HepG2 (cell line): ENCODE measurements at regions not wholly inside any gene's neighbourhood (a gene's known extent, or its start where the extent isn't known, plus 50 kb on each side); places are given as distances from the start of the nearest gene placed in this dataset.

ENCODE experiments used
- ATAC-seq: fragments of 200-7000 bp; cut with Tn5 transposase; 3 replicates; pipeline ENCODE4 v1.9.1; 2020; ENCODE audit warnings: mild to moderate bottlenecking, moderate library complexity
- BruUV-seq: library from RNA; stranded (reverse); fragments of 400-500 nt; replicated peaks from 2 replicates; lab custom pipeline; 2021; lab: Mats Ljungman, UMichigan
- CTCF ChIA-PET: fragments of 300-600 bp; formaldehyde crosslinking; extraction: SDS; loops from one replicate; lab custom pipeline; 2021; ENCODE audit warnings: low total read pairs, inconsistent platforms, low intra/inter-chr PET ratio; lab: Yijun Ruan, JAX
- POLR2A ChIA-PET: fragments of 350-600 bp; sonication (Branson Sonifier 250); formaldehyde crosslinking; loops from one replicate; lab custom pipeline; 2020; ENCODE audit warnings: antibody characterized with exemption, inconsistent platforms; lab: Yijun Ruan, JAX
- DNase-seq: peaks from one replicate; pipeline ENCODE4 v3.0.0-alpha.2; 2015; ENCODE audit warnings: low spot score
- FAIRE-seq: peaks from 3 replicates; lab custom pipeline; 2011; peaks lifted over from hg19 to GRCh38; lab: Jason Lieb, UNC
- H2AFZ ChIP-seq: one replicate; pipeline ENCODE4 v1.6.1; 2011; ENCODE audit warnings: low read length, inconsistent platforms
- H3K27ac ChIP-seq: fragments of 300-600 bp; 3 replicates; pipeline ENCODE4 v1.8.0; 2011; ENCODE audit warnings: mixed run types, mild to moderate bottlenecking, mixed read lengths, low read length, inconsistent platforms; ENCODE audit not compliant: insufficient read depth; ENCODE audit errors: extremely low read length
- H3K27me3 ChIP-seq, 2 experiments: fragments of 200-600 bp in 1 of 2; 2 replicates in 1 of 2; 3 replicates in 1 of 2; pipeline versions ENCODE4 v1.6.0 to v1.8.0; 2011; ENCODE audit warnings: low read length in 2 of 2, mild to moderate bottlenecking in 2 of 2, moderate library complexity in 2 of 2, inconsistent platforms in 1 of 2; ENCODE audit not compliant: insufficient read depth in 2 of 2, control insufficient read depth in 1 of 2
- H3K36me3 ChIP-seq, 2 experiments: fragments of 200-600 bp in 1 of 2; replicated peaks in 1 of 2; 2 replicates in 1 of 2; 3 replicates in 1 of 2; pipeline versions ENCODE4 v1.5.1 to v1.8.0; 2011; ENCODE audit warnings: low read length in 2 of 2, inconsistent platforms in 1 of 2; ENCODE audit not compliant: insufficient read depth in 2 of 2, control insufficient read depth in 1 of 2
- H3K4me1 ChIP-seq: 2 replicates; pipeline ENCODE4 v1.5.1; 2012; ENCODE audit warnings: low read length, inconsistent platforms; ENCODE audit not compliant: insufficient read depth
- H3K4me2 ChIP-seq: 2 replicates; pipeline ENCODE4 v1.6.0; 2011; ENCODE audit warnings: low read depth, low read length, inconsistent platforms
- H3K4me3 ChIP-seq, 3 experiments: fragments of 200-600 bp in 1 of 3; sonication (generic), shearing (Covaris generic) in 1 of 3; replicated peaks in 1 of 3; 2 replicates each; pipeline ENCODE4 v1.5.1; 2011 to 2016; ENCODE audit warnings: low read length in 3 of 3, inconsistent platforms in 2 of 3, low read depth in 2 of 3, mild to moderate bottlenecking in 2 of 3, control low read depth in 1 of 3, mixed read lengths in 1 of 3; ENCODE audit not compliant: insufficient read depth in 1 of 3
- H3K79me2 ChIP-seq: one replicate; pipeline ENCODE4 v1.6.1; 2011; ENCODE audit warnings: low read length, inconsistent platforms; ENCODE audit not compliant: insufficient read depth
- H3K9ac ChIP-seq: 2 replicates; pipeline ENCODE4 v1.6.0; 2011; ENCODE audit warnings: mild to moderate bottlenecking, low read depth, low read length, inconsistent platforms; ENCODE audit not compliant: insufficient read depth
- H3K9me3 ChIP-seq: 2 replicates; pipeline ENCODE4 v1.5.1; 2012; ENCODE audit warnings: mild to moderate bottlenecking, low read length
- H4K20me1 ChIP-seq: 2 replicates; pipeline ENCODE4 v1.6.0; 2011; ENCODE audit warnings: inconsistent platforms, mild to moderate bottlenecking, low read length, moderate library complexity; ENCODE audit not compliant: insufficient read depth
- CREB1 ChIP-seq, 2 experiments: fragments of 450-650 bp in 1 of 2; IDR thresholded peaks; 2 replicates each; pipeline ENCODE4 v1.6.1; 2016 to 2017; ENCODE audit warnings: control low read depth in 1 of 2, mild to moderate bottlenecking in 1 of 2, missing compliant biosample characterization in 1 of 2, missing genetic modification characterization in 1 of 2
- HOXA7 ChIP-seq: sonication (generic); formaldehyde crosslinking; IDR thresholded peaks from 2 replicates; pipeline ENCODE4 v1.8.1; 2022; ENCODE audit warnings: mild to moderate bottlenecking, missing genetic modification reagents, moderate library complexity
- ZFP1 ChIP-seq: IDR thresholded peaks from 2 replicates; pipeline ENCODE4 v1.6.1; 2016
- ZFP90 ChIP-seq: sonication (generic); formaldehyde crosslinking; IDR thresholded peaks from 2 replicates; pipeline ENCODE4 v1.8.0; 2022; ENCODE audit warnings: missing genetic modification reagents, mild to moderate bottlenecking, inconsistent platforms, borderline replicate concordance
- ZNF354B ChIP-seq: sonication (generic); formaldehyde crosslinking; IDR thresholded peaks from 2 replicates; pipeline ENCODE4 v1.8.0; 2022; ENCODE audit warnings: mild to moderate bottlenecking, missing genetic modification reagents
- ZNF468 ChIP-seq: sonication (generic); formaldehyde crosslinking; IDR thresholded peaks from 2 replicates; pipeline ENCODE4 v1.8.0; 2022; ENCODE audit warnings: mild to moderate bottlenecking, moderate library complexity, missing genetic modification reagents
- ZNF672 ChIP-seq: sonication (generic); formaldehyde crosslinking; IDR thresholded peaks from 2 replicates; pipeline ENCODE4 v1.8.1; 2022; ENCODE audit warnings: missing genetic modification reagents
- WGBS: methylation state at CpG from one replicate; pipeline ENCODE4 v1.1.6; 2017; ENCODE audit warnings: low lambda C conversion rate; 5-methylcytosine and 5-hydroxymethylcytosine counted together
- in situ Hi-C: cut with HindIII; loops from 2 replicates; pipeline ENCODE4 v1.10.0; 2017; ENCODE audit warnings: low pct_unique_long_range_greater_than_20kb; ENCODE audit not compliant: extremely low pct_ligation_motif_present
- intact Hi-C: fragments of 100-400 bp; cut with micrococcal nuclease; formaldehyde crosslinking; loops from one replicate; pipeline ENCODE4 v1.10.0; 2022; ENCODE audit not compliant: unreplicated experiment
- TF ChIP-seq, protein P1 (sequence below): sonication (generic); formaldehyde crosslinking; IDR thresholded peaks from 2 replicates; pipeline ENCODE4 v1.4.0; 2020; ENCODE audit warnings: missing genetic modification reagents; ENCODE audit errors: not compliant biosample characterization
- TF ChIP-seq, protein P2 (sequence below): sonication (generic); formaldehyde crosslinking; IDR thresholded peaks from 2 replicates; pipeline ENCODE4 v1.5.0; 2020; ENCODE audit warnings: mild to moderate bottlenecking, missing genetic modification reagents

DNA sequence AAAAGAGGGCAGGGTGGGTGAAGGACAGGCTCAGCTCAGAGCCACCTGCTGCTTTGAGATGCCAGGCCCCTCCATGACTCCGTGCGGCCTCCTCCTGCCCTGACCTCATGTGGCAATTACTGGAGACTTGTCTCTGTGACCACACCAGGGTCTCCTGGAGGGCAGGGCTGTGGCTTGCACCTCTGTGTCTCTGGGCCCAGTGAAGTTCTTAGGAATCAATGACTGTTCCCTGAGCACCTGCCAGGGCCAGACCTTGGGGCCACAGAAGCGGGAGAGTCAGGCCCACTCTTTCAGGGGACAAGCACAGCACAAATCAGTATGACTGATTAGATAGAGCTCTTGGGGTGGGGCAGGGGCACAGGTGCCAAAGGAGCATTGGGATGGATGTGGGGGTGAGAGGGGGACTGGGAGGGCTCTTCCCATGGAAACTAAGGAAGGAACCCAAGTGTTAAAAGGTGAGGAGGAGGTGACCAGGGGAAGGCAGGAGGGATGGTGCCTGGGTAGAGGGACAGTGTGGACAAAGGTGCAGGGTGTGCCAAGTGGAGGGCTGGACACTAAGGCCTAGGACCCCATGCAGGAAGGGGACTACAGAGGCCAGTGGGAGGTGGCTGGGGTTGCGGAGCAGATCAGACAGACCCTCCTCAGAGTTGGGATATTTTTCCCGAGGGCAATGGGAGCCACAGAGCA is 77.3 kb upstream of the SHISAL1 start:
- Histone ChIP-seq H3K4me1 (no peaks in the 10 kb centered on the region), H3K27ac (no peak overlapping the region), H4K20me1 (no peaks in the 10 kb centered on the region), H3K27me3 (peaks cover 12 to 54% of the 10 kb centered on the region in 2 experiments; a peak in 4 of 5 replicates), H3K4me2 (no peak overlapping the region), H3K4me3 (no peak overlapping the region)
- BruUV-seq, result no TSS peak
- 48% methylated on average over 3 of the region's 5 CpGs for WGBS
- DNase-seq (no peak), ATAC-seq (no peak), FAIRE-seq (no peak)
- in situ Hi-C loops, result no loop called here
- TF ChIP-seq ZNF354B (CRISPR knock-in tag), result no peak
- no peak for TF ChIP-seq ZFP1 (CRISPR knock-in tag)
- TF ChIP-seq ZNF468 (CRISPR knock-in tag), result no peak
- TF ChIP-seq, protein P1, sequence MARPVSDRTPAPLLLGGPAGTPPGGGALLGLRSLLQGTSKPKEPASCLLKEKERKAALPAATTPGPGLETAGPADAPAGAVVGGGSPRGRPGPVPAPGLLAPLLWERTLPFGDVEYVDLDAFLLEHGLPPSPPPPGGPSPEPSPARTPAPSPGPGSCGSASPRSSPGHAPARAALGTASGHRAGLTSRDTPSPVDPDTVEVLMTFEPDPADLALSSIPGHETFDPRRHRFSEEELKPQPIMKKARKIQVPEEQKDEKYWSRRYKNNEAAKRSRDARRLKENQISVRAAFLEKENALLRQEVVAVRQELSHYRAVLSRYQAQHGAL (CRISPR knock-in tag), result no peak
- no peak for TF ChIP-seq HOXA7 (CRISPR knock-in tag)
- TF ChIP-seq CREB1 (IDR thresholded peaks at IDR 0.05), result no peak
- no peak for TF ChIP-seq CREB1 (CRISPR knock-in tag; IDR thresholded peaks at IDR 0.05)
- TF ChIP-seq, protein P2, sequence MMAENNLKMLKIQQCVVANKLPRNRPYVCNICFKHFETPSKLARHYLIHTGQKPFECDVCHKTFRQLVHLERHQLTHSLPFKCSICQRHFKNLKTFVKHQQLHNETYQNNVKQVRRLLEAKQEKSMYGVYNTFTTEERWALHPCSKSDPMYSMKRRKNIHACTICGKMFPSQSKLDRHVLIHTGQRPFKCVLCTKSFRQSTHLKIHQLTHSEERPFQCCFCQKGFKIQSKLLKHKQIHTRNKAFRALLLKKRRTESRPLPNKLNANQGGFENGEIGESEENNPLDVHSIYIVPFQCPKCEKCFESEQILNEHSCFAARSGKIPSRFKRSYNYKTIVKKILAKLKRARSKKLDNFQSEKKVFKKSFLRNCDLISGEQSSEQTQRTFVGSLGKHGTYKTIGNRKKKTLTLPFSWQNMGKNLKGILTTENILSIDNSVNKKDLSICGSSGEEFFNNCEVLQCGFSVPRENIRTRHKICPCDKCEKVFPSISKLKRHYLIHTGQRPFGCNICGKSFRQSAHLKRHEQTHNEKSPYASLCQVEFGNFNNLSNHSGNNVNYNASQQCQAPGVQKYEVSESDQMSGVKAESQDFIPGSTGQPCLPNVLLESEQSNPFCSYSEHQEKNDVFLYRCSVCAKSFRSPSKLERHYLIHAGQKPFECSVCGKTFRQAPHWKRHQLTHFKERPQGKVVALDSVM, result no peak
- TF ChIP-seq ZFP90, result no peak
- TF ChIP-seq ZNF672, result no peak
- TF ChIP-seq, all 625 proteins: peak for 0
- ChIA-PET POLR2A (no interaction called here), CTCF (no interaction called here)
- Histone ChIP-seq H2AFZ (no peak overlapping the region), H3K9ac (no peak overlapping the region), H3K79me2 (no peaks in the 10 kb centered on the region), H3K9me3 (no peaks in the 10 kb centered on the region), H3K36me3 (no peaks in the 10 kb centered on the region)
- intact Hi-C loops, result no loop called here
